Neural cell (in vitro differentiated cells): ENCODE measurements at regions not wholly inside any gene's neighbourhood (a gene's known extent, or its start where the extent isn't known, plus 50 kb on each side); places are given as distances from the start of the nearest gene placed in this dataset.
A peak's percentile ranks its signal among the peaks of the same experiment; 100 is the strongest.

Source experiments
- H2AFZ ChIP-seq: fragments of 200-600, 300-800 bp; sonication (generic), shearing (Covaris generic); 2 replicates; pipeline ENCODE4 v1.6.0; 2014; ENCODE audit warnings: low read depth, mild to moderate bottlenecking, antibody characterized with exemption, low read length, moderate library complexity
- H3F3A ChIP-seq: fragments of 200-600 bp; shearing (Covaris generic); 2 replicates; pipeline ENCODE4 v1.6.1; 2016; ENCODE audit warnings: mild to moderate bottlenecking, moderate library complexity, mixed read lengths, antibody characterized with exemption, low read length; ENCODE audit not compliant: insufficient read depth, poor library complexity, severe bottlenecking
- H3K27ac ChIP-seq: fragments of 200-600, 300-800 bp; sonication (generic), shearing (Covaris generic); 2 replicates; pipeline ENCODE4 v1.5.1; 2014; ENCODE audit warnings: mild to moderate bottlenecking, low read length, moderate library complexity
- H3K27me3 ChIP-seq: fragments of 300-800, 200-600 bp; sonication (generic), shearing (Covaris generic); 2 replicates; pipeline ENCODE4 v1.6.0; 2014; ENCODE audit warnings: mild to moderate bottlenecking, low read depth, low read length, moderate library complexity; ENCODE audit not compliant: insufficient read depth
- H3K36me3 ChIP-seq: fragments of 300-800, 200-600 bp; sonication (generic), shearing (Covaris generic); 2 replicates; pipeline ENCODE4 v1.5.1; 2014; ENCODE audit warnings: mild to moderate bottlenecking, antibody characterized with exemption, low read length, moderate library complexity; ENCODE audit not compliant: insufficient read depth
- H3K4me2 ChIP-seq: fragments of 300-800, 200-600 bp; sonication (generic), shearing (Covaris generic); 2 replicates; pipeline ENCODE4 v1.6.0; 2014; ENCODE audit warnings: mild to moderate bottlenecking, low read length
- H3K4me3 ChIP-seq: fragments of 300-800, 200-600 bp; sonication (generic), shearing (Covaris generic); 2 replicates; pipeline ENCODE4 v1.5.1; 2014; ENCODE audit warnings: mild to moderate bottlenecking, low read length, moderate library complexity
- H3K79me2 ChIP-seq: fragments of 200-600 bp; shearing (Covaris generic); replicated peaks from 2 replicates; pipeline ENCODE4 v1.6.0; 2014; ENCODE audit warnings: mild to moderate bottlenecking, low read length, moderate library complexity; ENCODE audit not compliant: insufficient read depth
- H3K9ac ChIP-seq: fragments of 300-800, 200-600 bp; sonication (generic), shearing (Covaris generic); 2 replicates; pipeline ENCODE4 v1.6.1; 2016; ENCODE audit warnings: mild to moderate bottlenecking, low read length, mixed read lengths
- H3K9me2 ChIP-seq: fragments of 200-600 bp; shearing (Covaris generic); 2 replicates; pipeline ENCODE4 v1.6.1; 2016; ENCODE audit warnings: mild to moderate bottlenecking, low read length, mixed read lengths; ENCODE audit not compliant: insufficient read depth
- H3K9me3 ChIP-seq: fragments of 200-600, 300-800 bp; sonication (generic), shearing (Covaris generic); 2 replicates; pipeline ENCODE4 v1.6.1; 2016; ENCODE audit warnings: mild to moderate bottlenecking, mixed run types, low read length, moderate library complexity, mixed read lengths
- H4K20me1 ChIP-seq: fragments of 200-600 bp; shearing (Covaris generic); 2 replicates; pipeline ENCODE4 v1.6.1; 2016; ENCODE audit warnings: mild to moderate bottlenecking, mixed run types; ENCODE audit not compliant: insufficient read depth
- CTCF ChIP-seq: fragments of 450-650 bp; IDR thresholded peaks from 2 replicates; pipeline ENCODE4 v1.5.1; 2014; ENCODE audit warnings: antibody characterized with exemption, mild to moderate bottlenecking, moderate library complexity; ENCODE audit not compliant: poor library complexity, severe bottlenecking
- EP300 ChIP-seq: fragments of 450-650 bp; conservative IDR thresholded peaks from 2 replicates; pipeline ENCODE4 v1.6.1; 2014; ENCODE audit warnings: antibody characterized with exemption, mild to moderate bottlenecking, moderate library complexity; ENCODE audit not compliant: poor library complexity, severe bottlenecking
- EZH2 ChIP-seq: fragments of 200-600, 300-800 bp; shearing (Covaris generic), sonication (generic); IDR thresholded peaks from 2 replicates; pipeline ENCODE4 v1.6.1; 2014; ENCODE audit warnings: antibody characterized with exemption, low read length, borderline replicate concordance, mild to moderate bottlenecking; ENCODE audit not compliant: insufficient read depth, poor library complexity, severe bottlenecking
- MXI1 ChIP-seq: fragments of 450-650 bp; conservative IDR thresholded peaks from 2 replicates; pipeline ENCODE4 v1.6.1; 2014; ENCODE audit warnings: antibody characterized with exemption, mild to moderate bottlenecking; ENCODE audit not compliant: poor library complexity, severe bottlenecking
- POLR2AphosphoS5 ChIP-seq: IDR thresholded peaks from 2 replicates; pipeline ENCODE4 v1.6.1; 2012
- RAD21 ChIP-seq: fragments of 450-650 bp; conservative IDR thresholded peaks from 2 replicates; pipeline ENCODE4 v1.6.1; 2014; ENCODE audit warnings: antibody characterized with exemption, mild to moderate bottlenecking, moderate library complexity
- REST ChIP-seq: IDR thresholded peaks from 2 replicates; pipeline ENCODE4 v1.6.1; 2012; ENCODE audit warnings: borderline replicate concordance
- SMC3 ChIP-seq: fragments of 450-650 bp; conservative IDR thresholded peaks from 2 replicates; pipeline ENCODE4 v1.6.1; 2014; ENCODE audit warnings: antibody characterized with exemption, mild to moderate bottlenecking, moderate library complexity; ENCODE audit not compliant: poor library complexity
- TAF1 ChIP-seq: IDR thresholded peaks from 2 replicates; pipeline ENCODE4 v1.6.1; 2012; ENCODE audit warnings: low read depth

GRCh38 chr5:173718469-173718868 lies 102.0 kb upstream of the BOD1 start (continued):
- TF ChIP-seq SMC3, result no peak
- TF ChIP-seq TAF1, result no peak

- no peaks in the 10 kb centered on the region for H3K9me3 ChIP-seq
- no peak overlapping the region for H3K4me2 ChIP-seq
- no peak overlapping the region for H2AFZ ChIP-seq
- no peaks in the 10 kb centered on the region for H3F3A ChIP-seq
- H3K4me3 ChIP-seq, result no peak overlapping the region
- H3K9me2 ChIP-seq, result no peaks in the 10 kb centered on the region
- no peaks in the 10 kb centered on the region for H3K36me3 ChIP-seq
- H3K9ac ChIP-seq, result peak overlapping the region; percentile 47
- no peaks in the 10 kb centered on the region for H4K20me1 ChIP-seq
- no peaks in the 10 kb centered on the region for H3K27me3 ChIP-seq
- no peaks in the 10 kb centered on the region for H3K79me2 ChIP-seq
- peak overlapping the region; percentile 22 for H3K27ac ChIP-seq
- TF ChIP-seq MXI1 (no peak), RAD21 (no peak), REST (no peak), SMC3 (no peak), EZH2 (no peak)
These were observed 103.3 kb upstream of the BOD1 start for GRCh38 chr5:173719731-173720082.

- TF ChIP-seq MXI1, result no peak
- no peak for TF ChIP-seq CTCF
- TF ChIP-seq EZH2, result no peak
- no peak for TF ChIP-seq RAD21
- no peak for TF ChIP-seq EP300
- TF ChIP-seq SMC3, result no peak
- TF ChIP-seq TAF1, result no peak
- TF ChIP-seq POLR2AphosphoS5, result no peak
- no peak for TF ChIP-seq REST
- no peaks in the 10 kb centered on the region for H3K79me2 ChIP-seq
- H3K4me3 ChIP-seq, result no peak overlapping the region
- H3K36me3 ChIP-seq, result no peaks in the 10 kb centered on the region
- no peak overlapping the region for H3K9ac ChIP-seq
- H3K27me3 ChIP-seq, result no peaks in the 10 kb centered on the region
- H3K27ac ChIP-seq, result no peak overlapping the region
- no peak overlapping the region for H3K4me2 ChIP-seq
- no peaks in the 10 kb centered on the region for H3F3A ChIP-seq
- H3K9me2 ChIP-seq, result no peaks in the 10 kb centered on the region
- H2AFZ ChIP-seq, result no peak overlapping the region
- no peaks in the 10 kb centered on the region for H4K20me1 ChIP-seq
- H3K9me3 ChIP-seq, result no peaks in the 10 kb centered on the region
These were observed 104.0 kb upstream of the BOD1 start for GRCh38 chr5:173720286-173720952.
